ENCODE measurements at regions not wholly inside any gene's neighbourhood (a gene's known extent, or its start where the extent isn't known, plus 50 kb on each side); places are given as distances from the start of the nearest gene placed in this dataset.

DNA sequence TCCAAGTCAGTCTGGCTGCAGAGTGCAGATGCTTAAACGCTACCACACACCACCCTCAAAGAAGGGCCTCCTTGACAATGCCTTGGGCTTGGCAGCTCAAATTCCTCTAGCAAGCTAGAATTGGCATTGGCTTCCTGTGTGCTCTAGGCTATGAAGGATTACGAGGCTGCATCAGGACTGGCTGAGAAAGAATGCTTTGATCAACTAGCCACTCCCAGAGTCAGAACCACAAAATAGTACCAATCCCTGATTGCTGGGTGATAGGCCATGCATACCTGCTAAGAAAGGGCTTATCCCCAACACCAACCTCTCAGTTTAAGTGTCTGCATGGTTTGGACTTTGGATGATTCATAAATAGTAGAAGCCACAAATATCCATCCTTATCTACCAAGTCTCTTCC, 504.9 kb downstream of the OMA1 start:
- TF ChIP-seq POLR2AphosphoS5 (IDR thresholded peaks at IDR 0.05; ENCODE audit: low read depth, low read length) (no peak), TAF1 (IDR thresholded peaks at IDR 0.05; ENCODE audit: borderline replicate concordance, insufficient read depth, low read length) (no peak)
- TF ChIP-seq, protein P1, sequence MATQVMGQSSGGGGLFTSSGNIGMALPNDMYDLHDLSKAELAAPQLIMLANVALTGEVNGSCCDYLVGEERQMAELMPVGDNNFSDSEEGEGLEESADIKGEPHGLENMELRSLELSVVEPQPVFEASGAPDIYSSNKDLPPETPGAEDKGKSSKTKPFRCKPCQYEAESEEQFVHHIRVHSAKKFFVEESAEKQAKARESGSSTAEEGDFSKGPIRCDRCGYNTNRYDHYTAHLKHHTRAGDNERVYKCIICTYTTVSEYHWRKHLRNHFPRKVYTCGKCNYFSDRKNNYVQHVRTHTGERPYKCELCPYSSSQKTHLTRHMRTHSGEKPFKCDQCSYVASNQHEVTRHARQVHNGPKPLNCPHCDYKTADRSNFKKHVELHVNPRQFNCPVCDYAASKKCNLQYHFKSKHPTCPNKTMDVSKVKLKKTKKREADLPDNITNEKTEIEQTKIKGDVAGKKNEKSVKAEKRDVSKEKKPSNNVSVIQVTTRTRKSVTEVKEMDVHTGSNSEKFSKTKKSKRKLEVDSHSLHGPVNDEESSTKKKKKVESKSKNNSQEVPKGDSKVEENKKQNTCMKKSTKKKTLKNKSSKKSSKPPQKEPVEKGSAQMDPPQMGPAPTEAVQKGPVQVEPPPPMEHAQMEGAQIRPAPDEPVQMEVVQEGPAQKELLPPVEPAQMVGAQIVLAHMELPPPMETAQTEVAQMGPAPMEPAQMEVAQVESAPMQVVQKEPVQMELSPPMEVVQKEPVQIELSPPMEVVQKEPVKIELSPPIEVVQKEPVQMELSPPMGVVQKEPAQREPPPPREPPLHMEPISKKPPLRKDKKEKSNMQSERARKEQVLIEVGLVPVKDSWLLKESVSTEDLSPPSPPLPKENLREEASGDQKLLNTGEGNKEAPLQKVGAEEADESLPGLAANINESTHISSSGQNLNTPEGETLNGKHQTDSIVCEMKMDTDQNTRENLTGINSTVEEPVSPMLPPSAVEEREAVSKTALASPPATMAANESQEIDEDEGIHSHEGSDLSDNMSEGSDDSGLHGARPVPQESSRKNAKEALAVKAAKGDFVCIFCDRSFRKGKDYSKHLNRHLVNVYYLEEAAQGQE (IDR thresholded peaks at IDR 0.05; ENCODE audit: insufficient read depth in 1 of 2, low read depth in 2 of 2, low read length in 2 of 2) = no peak
